WTC11 (cell line): ENCODE measurements at regions not wholly inside any gene's neighbourhood (a gene's known extent, or its start where the extent isn't known, plus 50 kb on each side); places are given as distances from the start of the nearest gene placed in this dataset.

Experiments used
- FOXP1 ChIP-seq: sonication (generic); formaldehyde crosslinking; IDR thresholded peaks from 2 replicates; pipeline ENCODE4 v1.8.0; 2022; ENCODE audit warnings: missing genetic modification reagents, mild to moderate bottlenecking, moderate library complexity, borderline replicate concordance
- HMGA2 ChIP-seq: fragments of 250-450 bp; sonication (Bioruptor Pico); IDR thresholded peaks from 2 replicates; pipeline ENCODE4 v1.4.0; 2021; ENCODE audit warnings: mild to moderate bottlenecking, moderate library complexity
- NFATC4 ChIP-seq: fragments of 250-450 bp; sonication (Bioruptor Pico); IDR thresholded peaks from 2 replicates; pipeline ENCODE4 v1.9.0; 2021; ENCODE audit warnings: mild to moderate bottlenecking
- RELA ChIP-seq: sonication (generic); formaldehyde crosslinking; IDR thresholded peaks from 2 replicates; pipeline ENCODE4 v1.8.1; 2022; ENCODE audit warnings: missing genetic modification reagents, mild to moderate bottlenecking, borderline replicate concordance
- TEAD4 ChIP-seq: sonication (generic); formaldehyde crosslinking; IDR thresholded peaks from 2 replicates; pipeline ENCODE4 v1.8.0; 2022; ENCODE audit warnings: mild to moderate bottlenecking, missing genetic modification reagents
- ZNF232 ChIP-seq: sonication (generic); formaldehyde crosslinking; IDR thresholded peaks from 2 replicates; pipeline ENCODE4 v1.8.0; 2022; ENCODE audit warnings: mild to moderate bottlenecking, missing genetic modification reagents
- ZNF263 ChIP-seq: sonication (generic); formaldehyde crosslinking; IDR thresholded peaks from 2 replicates; pipeline ENCODE4 v1.8.1; 2022; ENCODE audit warnings: low read depth, mild to moderate bottlenecking, moderate library complexity, missing genetic modification reagents
- TF ChIP-seq, protein P1 (sequence below): fragments of 200-600 bp; IDR thresholded peaks from 2 replicates; pipeline ENCODE4 v1.8.0; 2022; ENCODE audit warnings: antibody characterized with exemption
- TF ChIP-seq, protein P2 (sequence below): fragments of 250-450 bp; sonication (Bioruptor Pico); IDR thresholded peaks from 2 replicates; pipeline ENCODE4 v2.1.2; 2022; ENCODE audit warnings: mild to moderate bottlenecking, moderate library complexity
- TF ChIP-seq, protein P3 (sequence below): sonication (generic); formaldehyde crosslinking; IDR thresholded peaks from 2 replicates; pipeline ENCODE4 v1.8.1; 2022; ENCODE audit warnings: mild to moderate bottlenecking, moderate library complexity, missing genetic modification reagents
- TF ChIP-seq, protein P4 (sequence below): sonication (generic); formaldehyde crosslinking; IDR thresholded peaks from 2 replicates; pipeline ENCODE4 v1.8.1; 2023; ENCODE audit warnings: mild to moderate bottlenecking, missing genetic modification reagents, borderline replicate concordance
- TF ChIP-seq, protein P5 (sequence below): sonication (generic); formaldehyde crosslinking; IDR thresholded peaks from 2 replicates; pipeline ENCODE4 v1.8.1; 2023; ENCODE audit warnings: mild to moderate bottlenecking, missing genetic modification reagents
- TF ChIP-seq, protein P6 (sequence below): sonication (generic); formaldehyde crosslinking; IDR thresholded peaks from 2 replicates; pipeline ENCODE4 v1.8.0; 2022; ENCODE audit warnings: missing genetic modification reagents

DNA sequence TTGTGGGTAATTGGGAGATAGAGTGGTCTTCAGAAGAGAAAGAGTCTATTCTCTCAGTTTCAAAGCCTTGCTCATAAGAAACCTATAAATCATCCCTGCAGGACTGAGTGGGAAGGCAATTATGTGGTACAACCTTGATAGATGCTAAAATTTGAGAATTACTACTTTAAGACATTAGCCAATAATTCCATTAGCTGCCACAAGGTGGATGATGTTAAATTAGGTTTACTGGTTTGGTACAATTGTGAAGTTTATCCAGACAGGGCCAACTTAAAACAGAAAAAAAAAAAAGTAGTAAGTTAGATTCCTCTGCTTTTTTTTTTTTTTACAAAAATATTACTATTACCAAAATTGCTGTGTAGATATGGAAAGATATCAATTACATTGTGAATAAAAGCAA, 73.2 kb upstream of the AMOT start:
- TF ChIP-seq, protein P1, sequence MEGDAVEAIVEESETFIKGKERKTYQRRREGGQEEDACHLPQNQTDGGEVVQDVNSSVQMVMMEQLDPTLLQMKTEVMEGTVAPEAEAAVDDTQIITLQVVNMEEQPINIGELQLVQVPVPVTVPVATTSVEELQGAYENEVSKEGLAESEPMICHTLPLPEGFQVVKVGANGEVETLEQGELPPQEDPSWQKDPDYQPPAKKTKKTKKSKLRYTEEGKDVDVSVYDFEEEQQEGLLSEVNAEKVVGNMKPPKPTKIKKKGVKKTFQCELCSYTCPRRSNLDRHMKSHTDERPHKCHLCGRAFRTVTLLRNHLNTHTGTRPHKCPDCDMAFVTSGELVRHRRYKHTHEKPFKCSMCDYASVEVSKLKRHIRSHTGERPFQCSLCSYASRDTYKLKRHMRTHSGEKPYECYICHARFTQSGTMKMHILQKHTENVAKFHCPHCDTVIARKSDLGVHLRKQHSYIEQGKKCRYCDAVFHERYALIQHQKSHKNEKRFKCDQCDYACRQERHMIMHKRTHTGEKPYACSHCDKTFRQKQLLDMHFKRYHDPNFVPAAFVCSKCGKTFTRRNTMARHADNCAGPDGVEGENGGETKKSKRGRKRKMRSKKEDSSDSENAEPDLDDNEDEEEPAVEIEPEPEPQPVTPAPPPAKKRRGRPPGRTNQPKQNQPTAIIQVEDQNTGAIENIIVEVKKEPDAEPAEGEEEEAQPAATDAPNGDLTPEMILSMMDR = no peak
- TF ChIP-seq, protein P2, sequence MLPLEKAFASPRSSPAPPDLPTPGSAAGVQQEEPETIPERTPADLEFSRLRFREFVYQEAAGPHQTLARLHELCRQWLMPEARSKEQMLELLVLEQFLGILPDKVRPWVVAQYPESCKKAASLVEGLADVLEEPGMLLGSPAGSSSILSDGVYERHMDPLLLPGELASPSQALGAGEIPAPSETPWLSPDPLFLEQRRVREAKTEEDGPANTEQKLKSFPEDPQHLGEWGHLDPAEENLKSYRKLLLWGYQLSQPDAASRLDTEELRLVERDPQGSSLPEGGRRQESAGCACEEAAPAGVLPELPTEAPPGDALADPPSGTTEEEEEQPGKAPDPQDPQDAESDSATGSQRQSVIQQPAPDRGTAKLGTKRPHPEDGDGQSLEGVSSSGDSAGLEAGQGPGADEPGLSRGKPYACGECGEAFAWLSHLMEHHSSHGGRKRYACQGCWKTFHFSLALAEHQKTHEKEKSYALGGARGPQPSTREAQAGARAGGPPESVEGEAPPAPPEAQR (CRISPR knock-in tag) = no peak
- TF ChIP-seq RELA (CRISPR knock-in tag) = no peak
- no peak for TF ChIP-seq NFATC4 (CRISPR knock-in tag)
- no peak for TF ChIP-seq ZNF263 (CRISPR knock-in tag)
- no peak for TF ChIP-seq TEAD4 (CRISPR knock-in tag)
- TF ChIP-seq HMGA2 (CRISPR knock-in tag) = no peak
- no peak for TF ChIP-seq FOXP1
- TF ChIP-seq, protein P3, sequence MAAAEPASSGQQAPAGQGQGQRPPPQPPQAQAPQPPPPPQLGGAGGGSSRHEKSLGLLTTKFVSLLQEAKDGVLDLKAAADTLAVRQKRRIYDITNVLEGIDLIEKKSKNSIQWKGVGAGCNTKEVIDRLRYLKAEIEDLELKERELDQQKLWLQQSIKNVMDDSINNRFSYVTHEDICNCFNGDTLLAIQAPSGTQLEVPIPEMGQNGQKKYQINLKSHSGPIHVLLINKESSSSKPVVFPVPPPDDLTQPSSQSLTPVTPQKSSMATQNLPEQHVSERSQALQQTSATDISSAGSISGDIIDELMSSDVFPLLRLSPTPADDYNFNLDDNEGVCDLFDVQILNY (CRISPR knock-in tag) = no peak
- TF ChIP-seq, protein P4, sequence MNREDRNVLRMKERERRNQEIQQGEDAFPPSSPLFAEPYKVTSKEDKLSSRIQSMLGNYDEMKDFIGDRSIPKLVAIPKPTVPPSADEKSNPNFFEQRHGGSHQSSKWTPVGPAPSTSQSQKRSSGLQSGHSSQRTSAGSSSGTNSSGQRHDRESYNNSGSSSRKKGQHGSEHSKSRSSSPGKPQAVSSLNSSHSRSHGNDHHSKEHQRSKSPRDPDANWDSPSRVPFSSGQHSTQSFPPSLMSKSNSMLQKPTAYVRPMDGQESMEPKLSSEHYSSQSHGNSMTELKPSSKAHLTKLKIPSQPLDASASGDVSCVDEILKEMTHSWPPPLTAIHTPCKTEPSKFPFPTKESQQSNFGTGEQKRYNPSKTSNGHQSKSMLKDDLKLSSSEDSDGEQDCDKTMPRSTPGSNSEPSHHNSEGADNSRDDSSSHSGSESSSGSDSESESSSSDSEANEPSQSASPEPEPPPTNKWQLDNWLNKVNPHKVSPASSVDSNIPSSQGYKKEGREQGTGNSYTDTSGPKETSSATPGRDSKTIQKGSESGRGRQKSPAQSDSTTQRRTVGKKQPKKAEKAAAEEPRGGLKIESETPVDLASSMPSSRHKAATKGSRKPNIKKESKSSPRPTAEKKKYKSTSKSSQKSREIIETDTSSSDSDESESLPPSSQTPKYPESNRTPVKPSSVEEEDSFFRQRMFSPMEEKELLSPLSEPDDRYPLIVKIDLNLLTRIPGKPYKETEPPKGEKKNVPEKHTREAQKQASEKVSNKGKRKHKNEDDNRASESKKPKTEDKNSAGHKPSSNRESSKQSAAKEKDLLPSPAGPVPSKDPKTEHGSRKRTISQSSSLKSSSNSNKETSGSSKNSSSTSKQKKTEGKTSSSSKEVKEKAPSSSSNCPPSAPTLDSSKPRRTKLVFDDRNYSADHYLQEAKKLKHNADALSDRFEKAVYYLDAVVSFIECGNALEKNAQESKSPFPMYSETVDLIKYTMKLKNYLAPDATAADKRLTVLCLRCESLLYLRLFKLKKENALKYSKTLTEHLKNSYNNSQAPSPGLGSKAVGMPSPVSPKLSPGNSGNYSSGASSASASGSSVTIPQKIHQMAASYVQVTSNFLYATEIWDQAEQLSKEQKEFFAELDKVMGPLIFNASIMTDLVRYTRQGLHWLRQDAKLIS (CRISPR knock-in tag) = no peak
- TF ChIP-seq, protein P5, sequence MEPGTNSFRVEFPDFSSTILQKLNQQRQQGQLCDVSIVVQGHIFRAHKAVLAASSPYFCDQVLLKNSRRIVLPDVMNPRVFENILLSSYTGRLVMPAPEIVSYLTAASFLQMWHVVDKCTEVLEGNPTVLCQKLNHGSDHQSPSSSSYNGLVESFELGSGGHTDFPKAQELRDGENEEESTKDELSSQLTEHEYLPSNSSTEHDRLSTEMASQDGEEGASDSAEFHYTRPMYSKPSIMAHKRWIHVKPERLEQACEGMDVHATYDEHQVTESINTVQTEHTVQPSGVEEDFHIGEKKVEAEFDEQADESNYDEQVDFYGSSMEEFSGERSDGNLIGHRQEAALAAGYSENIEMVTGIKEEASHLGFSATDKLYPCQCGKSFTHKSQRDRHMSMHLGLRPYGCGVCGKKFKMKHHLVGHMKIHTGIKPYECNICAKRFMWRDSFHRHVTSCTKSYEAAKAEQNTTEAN (CRISPR knock-in tag) = no peak
- TF ChIP-seq, protein P6, sequence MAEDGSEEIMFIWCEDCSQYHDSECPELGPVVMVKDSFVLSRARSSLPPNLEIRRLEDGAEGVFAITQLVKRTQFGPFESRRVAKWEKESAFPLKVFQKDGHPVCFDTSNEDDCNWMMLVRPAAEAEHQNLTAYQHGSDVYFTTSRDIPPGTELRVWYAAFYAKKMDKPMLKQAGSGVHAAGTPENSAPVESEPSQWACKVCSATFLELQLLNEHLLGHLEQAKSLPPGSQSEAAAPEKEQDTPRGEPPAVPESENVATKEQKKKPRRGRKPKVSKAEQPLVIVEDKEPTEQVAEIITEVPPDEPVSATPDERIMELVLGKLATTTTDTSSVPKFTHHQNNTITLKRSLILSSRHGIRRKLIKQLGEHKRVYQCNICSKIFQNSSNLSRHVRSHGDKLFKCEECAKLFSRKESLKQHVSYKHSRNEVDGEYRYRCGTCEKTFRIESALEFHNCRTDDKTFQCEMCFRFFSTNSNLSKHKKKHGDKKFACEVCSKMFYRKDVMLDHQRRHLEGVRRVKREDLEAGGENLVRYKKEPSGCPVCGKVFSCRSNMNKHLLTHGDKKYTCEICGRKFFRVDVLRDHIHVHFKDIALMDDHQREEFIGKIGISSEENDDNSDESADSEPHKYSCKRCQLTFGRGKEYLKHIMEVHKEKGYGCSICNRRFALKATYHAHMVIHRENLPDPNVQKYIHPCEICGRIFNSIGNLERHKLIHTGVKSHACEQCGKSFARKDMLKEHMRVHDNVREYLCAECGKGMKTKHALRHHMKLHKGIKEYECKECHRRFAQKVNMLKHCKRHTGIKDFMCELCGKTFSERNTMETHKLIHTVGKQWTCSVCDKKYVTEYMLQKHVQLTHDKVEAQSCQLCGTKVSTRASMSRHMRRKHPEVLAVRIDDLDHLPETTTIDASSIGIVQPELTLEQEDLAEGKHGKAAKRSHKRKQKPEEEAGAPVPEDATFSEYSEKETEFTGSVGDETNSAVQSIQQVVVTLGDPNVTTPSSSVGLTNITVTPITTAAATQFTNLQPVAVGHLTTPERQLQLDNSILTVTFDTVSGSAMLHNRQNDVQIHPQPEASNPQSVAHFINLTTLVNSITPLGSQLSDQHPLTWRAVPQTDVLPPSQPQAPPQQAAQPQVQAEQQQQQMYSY (CRISPR knock-in tag) = no peak
- TF ChIP-seq ZNF232 (CRISPR knock-in tag) = no peak
